ENCODE measurements at regions not wholly inside any gene's neighbourhood (a gene's known extent, or its start where the extent isn't known, plus 50 kb on each side); places are given as distances from the start of the nearest gene placed in this dataset.

GRCh38 chr12:67794161-67794560 is 145.6 kb downstream of the DYRK2 start:
- no peak for DNase-seq (ENCODE audit: extremely low read depth in 1 of 2, low read depth in 1 of 2)

DNA sequence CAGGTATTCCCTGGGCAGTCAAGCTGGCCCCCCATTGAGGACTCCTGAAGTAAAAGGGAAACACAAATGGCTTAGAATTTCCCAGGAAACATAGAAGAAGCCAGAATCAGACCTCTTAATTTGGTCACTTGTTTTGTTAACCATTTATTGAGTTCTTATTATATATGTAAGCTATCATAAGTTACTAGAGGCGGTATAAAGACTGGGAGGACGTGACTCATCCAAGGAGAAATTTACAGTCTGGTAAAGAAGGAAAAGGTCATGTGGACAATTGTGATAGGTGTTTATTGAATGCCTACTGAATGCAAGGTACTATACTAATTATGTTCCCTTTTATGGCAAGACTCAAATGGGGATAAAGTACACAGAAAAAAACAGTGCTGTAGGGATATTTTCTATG is 146.7 kb downstream of the DYRK2 start:
- DNase-seq (ENCODE audit: extremely low read depth in 1 of 2, low read depth in 1 of 2): no peak

- DNase-seq (ENCODE audit: extremely low read depth in 1 of 2, low read depth in 1 of 2): no peak
These were observed 148.7 kb downstream of the DYRK2 start for GRCh38 chr12:67797185-67797741.

DNA sequence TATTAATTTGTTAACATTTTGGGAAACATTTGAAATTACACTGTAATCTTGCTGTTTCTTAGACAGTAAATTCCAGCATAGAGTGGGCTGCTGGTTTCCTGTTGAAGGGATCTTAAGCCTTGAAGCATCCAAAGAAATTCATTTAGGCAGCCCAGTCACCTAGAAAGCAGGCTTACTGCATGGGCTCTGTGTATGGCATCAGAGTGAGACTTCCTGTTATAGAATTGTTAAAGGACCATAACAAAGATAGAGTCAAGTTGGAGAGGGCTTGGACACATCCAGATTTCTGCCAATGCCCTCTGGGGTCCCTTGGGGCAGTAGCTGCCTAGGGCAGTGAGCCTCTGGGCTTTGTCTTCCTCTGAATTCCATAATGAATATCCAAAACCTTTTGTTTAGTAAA is 149.2 kb downstream of the DYRK2 start:
- DNase-seq (ENCODE audit: extremely low read depth in 1 of 2, low read depth in 1 of 2): no peak

- DNase-seq (ENCODE audit: extremely low read depth in 1 of 2, low read depth in 1 of 2): no peak
These were observed 150.2 kb downstream of the DYRK2 start for GRCh38 chr12:67798768-67799167.

GRCh38 chr12:67802731-67803130 is 154.2 kb downstream of the DYRK2 start:
- DNase-seq (ENCODE audit: extremely low read depth in 1 of 2, low read depth in 1 of 2): no peak

DNA sequence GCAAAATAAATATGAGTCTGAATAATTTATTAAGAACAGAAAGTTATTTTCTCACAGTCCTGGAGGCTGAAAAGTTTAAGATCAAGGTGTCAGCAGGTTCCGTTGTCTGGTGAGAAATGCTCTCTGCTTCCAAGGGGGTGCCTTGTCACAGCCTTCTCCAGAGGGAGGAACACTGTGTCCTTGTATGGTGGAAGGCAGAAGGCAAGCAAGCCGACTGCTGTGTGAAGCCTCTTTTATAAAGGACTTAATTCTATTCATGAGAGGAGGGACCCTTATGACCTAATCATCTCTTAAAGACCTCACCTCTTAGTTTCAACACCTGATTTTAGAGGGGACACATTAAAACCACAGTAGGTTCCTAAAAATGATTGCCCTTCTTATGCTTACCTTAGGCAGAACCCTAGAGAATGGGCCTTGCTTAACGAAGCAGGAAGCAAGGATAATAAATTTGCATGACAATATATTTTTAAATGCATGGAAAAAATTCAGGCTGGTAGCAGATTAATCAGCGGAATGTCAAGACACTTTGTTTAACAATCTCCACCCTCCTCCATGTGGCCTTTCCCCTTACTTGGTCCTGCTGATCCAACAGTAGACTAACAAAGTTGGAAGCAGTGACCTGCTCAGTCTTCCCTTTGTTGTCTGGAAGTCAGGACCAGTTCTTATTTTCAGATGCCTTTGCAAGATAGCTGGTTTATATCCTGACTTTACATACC is 154.9 kb downstream of the DYRK2 start:
- DNase-seq (ENCODE audit: extremely low read depth in 1 of 2, low read depth in 1 of 2): no peak

DNA sequence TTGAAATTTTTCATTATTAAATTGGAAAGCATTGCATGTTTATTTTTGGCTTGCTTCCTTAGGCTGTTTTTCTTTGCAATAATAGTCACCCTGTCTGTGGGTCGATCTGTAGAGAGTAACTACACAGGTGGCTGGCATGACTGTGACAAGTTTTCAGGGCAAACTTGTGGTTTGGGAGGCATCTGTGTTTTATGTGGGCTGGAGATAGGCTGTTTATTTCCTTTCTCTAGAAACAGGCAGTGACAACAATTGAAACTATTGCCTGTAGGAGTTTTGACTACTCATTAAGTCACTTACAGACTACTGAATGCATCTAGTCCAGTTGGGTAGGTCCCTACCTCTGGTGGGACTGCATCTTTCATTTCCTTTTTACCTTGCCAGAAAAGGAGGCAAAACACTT is 155.6 kb downstream of the DYRK2 start:
- DNase-seq (ENCODE audit: extremely low read depth in 1 of 2, low read depth in 1 of 2): peak; percentile 10 to 49

DNA sequence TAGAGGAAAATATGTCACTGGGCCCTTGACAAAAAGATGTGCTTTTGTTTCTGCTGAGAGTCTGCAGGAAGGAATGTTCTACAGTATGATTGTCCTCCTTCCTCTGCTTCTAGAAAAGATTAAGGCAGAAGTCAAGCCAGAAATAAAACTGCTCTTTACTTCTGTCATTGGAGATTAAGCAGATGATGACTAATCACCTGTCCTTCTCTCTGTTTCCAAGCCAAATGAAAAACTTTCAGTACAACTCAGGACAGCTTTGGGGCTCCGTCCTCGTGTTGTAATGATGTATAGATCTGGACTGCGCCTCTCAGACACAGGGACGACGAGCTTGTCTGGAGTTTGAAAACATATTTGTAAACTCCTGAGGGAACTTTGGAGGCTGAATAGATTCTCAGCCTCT is 159.3 kb downstream of the DYRK2 start:
- no peak for DNase-seq (ENCODE audit: extremely low read depth in 1 of 2, low read depth in 1 of 2)

- DNase-seq (ENCODE audit: extremely low read depth in 1 of 2, low read depth in 1 of 2): no peak
These were observed 161.6 kb downstream of the DYRK2 start for GRCh38 chr12:67810166-67810565.

DNA sequence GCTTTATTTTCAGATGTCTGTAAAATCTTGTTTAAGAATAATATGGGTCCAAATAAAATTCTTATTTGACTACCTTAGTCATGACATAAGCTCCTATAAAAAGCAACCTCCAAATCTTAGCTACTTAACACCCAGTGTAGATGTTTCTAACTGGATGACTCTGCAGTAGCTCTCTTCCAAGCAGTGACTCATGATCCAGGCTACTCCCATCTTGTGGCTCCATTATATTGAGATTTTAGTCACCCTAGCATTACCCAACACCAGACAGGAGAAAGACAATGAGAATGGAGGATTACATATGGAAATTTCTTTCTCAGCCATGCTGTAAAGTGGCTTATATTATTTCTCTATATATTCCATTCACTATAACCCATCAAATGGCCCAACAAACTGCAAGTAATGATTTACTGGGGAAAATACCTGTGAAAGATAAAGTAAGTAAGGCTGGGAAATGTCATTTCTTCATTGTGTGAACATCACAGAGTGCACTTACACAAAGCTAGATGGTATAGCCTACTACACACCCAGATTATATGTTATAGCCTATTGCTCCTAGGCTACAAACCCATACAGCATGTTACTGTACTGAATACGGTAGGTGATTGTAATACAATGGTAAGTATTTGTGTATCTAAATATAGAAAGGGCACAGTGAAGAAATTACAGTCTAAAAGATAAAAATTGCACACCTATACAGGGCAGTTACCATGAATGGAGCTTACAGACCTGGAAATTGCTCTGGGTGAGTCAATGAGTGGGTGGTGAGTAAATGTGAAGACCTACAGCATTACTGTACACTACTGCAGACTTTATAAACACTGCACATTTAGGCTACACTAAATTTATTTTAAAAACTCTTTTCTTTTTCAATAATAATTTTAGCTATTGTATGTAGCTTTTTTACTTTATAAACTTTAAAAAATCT is 163.2 kb downstream of the DYRK2 start:
- no peak for DNase-seq (ENCODE audit: extremely low read depth in 1 of 2, low read depth in 1 of 2)

DNA sequence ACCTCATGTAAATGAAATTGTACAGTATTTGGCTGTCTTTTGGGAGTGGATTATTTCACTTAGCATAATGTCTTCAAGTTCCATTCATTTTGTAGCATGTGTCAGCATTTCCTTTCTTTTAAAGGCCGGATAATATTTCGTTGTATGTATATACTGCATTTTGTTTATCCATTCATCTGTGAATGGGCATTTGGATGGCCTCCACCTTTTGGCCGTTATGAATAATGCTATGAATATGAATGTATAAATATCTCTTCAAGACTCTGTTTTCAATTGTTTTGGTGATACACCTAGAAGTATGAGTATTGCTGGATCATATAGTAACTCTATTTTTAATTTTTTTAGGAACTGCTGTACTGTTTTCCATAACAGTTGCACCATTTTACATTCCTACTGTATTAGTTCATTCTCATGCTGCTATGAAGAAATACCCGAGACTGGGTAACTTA is 164.9 kb downstream of the DYRK2 start:
- no peak for DNase-seq (ENCODE audit: extremely low read depth in 1 of 2, low read depth in 1 of 2)

DNA sequence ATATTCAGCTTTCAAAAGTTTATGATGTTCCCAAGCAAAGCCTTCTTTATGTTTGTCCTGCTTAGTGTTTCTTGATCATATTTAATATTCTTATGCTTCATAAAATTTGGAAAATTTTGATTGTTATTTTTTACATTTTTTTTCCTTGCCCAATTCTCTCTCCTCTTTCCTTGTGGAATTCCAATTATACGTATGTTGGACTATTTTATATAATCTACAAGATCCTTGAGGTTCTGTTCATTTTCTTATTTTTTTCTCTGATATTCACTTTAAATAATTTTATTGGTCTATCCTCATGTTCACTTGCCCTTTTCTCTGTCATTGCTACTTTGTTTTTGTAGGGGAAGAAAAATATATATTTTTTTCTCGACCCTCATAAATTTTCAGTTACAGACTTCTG is 167.7 kb downstream of the DYRK2 start:
- no peak for DNase-seq (ENCODE audit: extremely low read depth in 1 of 2, low read depth in 1 of 2)

DNA sequence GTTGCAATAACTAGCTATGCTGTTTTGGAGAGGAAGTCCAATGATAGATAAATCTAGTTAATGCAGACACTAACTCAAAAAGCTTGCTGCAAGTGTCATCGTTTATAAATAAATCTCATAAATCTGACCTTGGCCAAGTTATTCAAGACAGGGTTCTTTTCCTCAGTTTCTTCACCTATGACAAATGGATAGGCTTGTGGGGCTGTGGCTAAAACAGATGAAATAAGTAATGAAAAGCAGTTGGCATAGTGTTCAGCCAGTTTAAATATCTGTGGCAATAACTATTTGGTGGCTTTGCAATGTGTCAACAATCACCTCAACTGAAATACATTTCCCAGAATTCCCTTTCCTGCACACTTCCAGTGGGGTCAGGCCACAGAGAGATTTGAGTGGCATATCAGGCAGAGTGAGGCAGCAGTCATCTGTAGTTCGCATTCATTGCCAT is 169.9 kb downstream of the DYRK2 start:
- DNase-seq (ENCODE audit: extremely low read depth in 1 of 2, low read depth in 1 of 2): no peak

- DNase-seq (ENCODE audit: extremely low read depth in 1 of 2, low read depth in 1 of 2): no peak
These were observed 169.3 kb upstream of the IFNG-AS1 start for GRCh38 chr12:67819902-67820301.

GRCh38 chr12:67820694-67821093 is 168.6 kb upstream of the IFNG-AS1 start:
- DNase-seq (ENCODE audit: extremely low read depth in 1 of 2, low read depth in 1 of 2): no peak

GRCh38 chr12:67822826-67823225 is 166.4 kb upstream of the IFNG-AS1 start:
- DNase-seq (ENCODE audit: extremely low read depth in 1 of 2, low read depth in 1 of 2): no peak

DNA sequence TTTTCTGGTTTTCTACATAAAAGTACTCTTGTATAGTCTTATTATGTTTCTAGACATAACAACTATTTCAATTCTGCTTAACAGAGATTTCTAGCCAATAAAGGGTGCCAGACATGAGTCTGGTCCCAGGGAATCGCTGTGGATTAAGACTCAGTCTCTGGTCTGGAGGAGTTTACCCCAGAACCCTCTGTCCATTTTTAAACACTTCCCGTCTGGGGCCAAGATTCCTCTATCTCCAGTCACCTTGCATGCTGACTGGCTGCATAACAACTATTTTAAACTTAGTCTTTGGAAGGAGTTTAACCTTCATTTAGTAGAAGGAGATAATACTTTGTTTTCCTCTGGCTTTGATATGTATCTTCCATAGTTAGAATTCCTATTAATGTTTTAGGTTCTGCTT is 163.1 kb upstream of the IFNG-AS1 start:
- no peak for DNase-seq (ENCODE audit: extremely low read depth in 1 of 2, low read depth in 1 of 2)

- DNase-seq (ENCODE audit: extremely low read depth in 1 of 2, low read depth in 1 of 2): no peak
These were observed 162.1 kb upstream of the IFNG-AS1 start for GRCh38 chr12:67826946-67827720.

GRCh38 chr12:67827820-67828383 is 161.3 kb upstream of the IFNG-AS1 start:
- DNase-seq (ENCODE audit: extremely low read depth in 1 of 2, low read depth in 1 of 2): peak; percentile 13 to 57

DNA sequence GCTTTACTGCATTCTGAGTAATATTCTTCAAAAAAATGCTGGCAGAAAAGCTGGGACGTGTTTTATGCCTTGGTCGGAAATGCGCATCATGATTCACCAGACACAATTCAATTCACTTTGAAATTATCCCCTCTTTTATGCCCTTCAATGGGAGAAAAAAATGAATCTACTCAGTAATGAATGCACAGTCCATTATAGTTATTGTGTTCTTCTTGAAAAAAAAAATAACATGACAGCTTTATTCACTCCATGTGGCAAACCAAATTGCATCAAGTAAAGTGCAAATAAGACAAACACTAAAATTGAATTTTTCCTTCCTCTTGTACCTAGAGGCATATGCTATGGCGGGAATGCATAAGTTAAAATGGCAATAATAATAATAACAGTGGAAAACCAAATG is 159.4 kb upstream of the IFNG-AS1 start:
- no peak for DNase-seq (ENCODE audit: extremely low read depth in 1 of 2, low read depth in 1 of 2)
